ENCODE measurements at regions not wholly inside any gene's neighbourhood (a gene's known extent, or its start where the extent isn't known, plus 50 kb on each side); places are given as distances from the start of the nearest gene placed in this dataset.

- TF ChIP-seq POLR2A (IDR thresholded peaks at IDR 0.05) = no peak
- TF ChIP-seq CTCF (IDR thresholded peaks at IDR 0.05 in 4 of 5, conservative IDR thresholded peaks at IDR 0.05 in 1 of 5) = no peak
Observed at GRCh38 chr1:87218618-87219017, 110.1 kb upstream of the LMO4 start.
